ENCODE measurements at regions not wholly inside any gene's neighbourhood (a gene's known extent, or its start where the extent isn't known, plus 50 kb on each side); places are given as distances from the start of the nearest gene placed in this dataset.

- Histone ChIP-seq H3K27ac (no peak overlapping the region), H3K27me3 (no peaks in the 10 kb centered on the region), H3K4me1 (peaks cover 0 to 7% (median 0%) of the 10 kb centered on the region in 4 donors), H3K9me3 (no peaks in the 10 kb centered on the region), H3K4me3 (no peak overlapping the region), H3K36me3 (no peaks in the 10 kb centered on the region)
- DNase-seq (ENCODE audit: low spot score in 2 of 2) = no peak
- no peak for TF ChIP-seq CTCF (IDR thresholded peaks at IDR 0.05)
- TF ChIP-seq EP300 (IDR thresholded peaks at IDR 0.05) = no peak
- no peak for TF ChIP-seq POLR2A (IDR thresholded peaks at IDR 0.05)
- 92 to 94% methylated on average over 3 of the region's 3 CpGs for WGBS, 2 donors
Measured at GRCh38 chr15:57785959-57786358, 79.4 kb downstream of the POLR2M start.

- Histone ChIP-seq H3K4me1 (peaks cover 0 to 3% (median 0%) of the 10 kb centered on the region in 4 donors), H3K9me3 (no peaks in the 10 kb centered on the region), H3K27ac (no peak overlapping the region), H3K36me3 (no peaks in the 10 kb centered on the region), H3K4me3 (no peak overlapping the region), H3K27me3 (no peaks in the 10 kb centered on the region)
- TF ChIP-seq EP300 (IDR thresholded peaks at IDR 0.05) = no peak
- no peak for TF ChIP-seq CTCF (IDR thresholded peaks at IDR 0.05)
- TF ChIP-seq POLR2A (IDR thresholded peaks at IDR 0.05) = no peak
- 34 to 59% methylated on average over 2 of the region's 2 CpGs for WGBS, 2 donors
- DNase-seq (ENCODE audit: low spot score in 2 of 2) = no peak
Measured at GRCh38 chr15:57789225-57789624, 82.7 kb downstream of the POLR2M start.

GRCh38 chr15:57792724-57793449 is 86.4 kb downstream of the POLR2M start:
- 47 to 52% methylated on average over 9 of the region's 9 CpGs for WGBS, 2 donors

GRCh38 chr15:57795261-57795660 is 88.7 kb downstream of the POLR2M start:
- no peak for DNase-seq (ENCODE audit: low spot score in 2 of 2)

More at GRCh38 chr15:57792724-57793449, 86.4 kb downstream of the POLR2M start:
- H3K36me3 ChIP-seq = no peaks in the 10 kb centered on the region
- H3K27me3 ChIP-seq = no peaks in the 10 kb centered on the region
- no peak overlapping the region for H3K27ac ChIP-seq
- TF ChIP-seq POLR2A (IDR thresholded peaks at IDR 0.05) (no peak), CTCF (IDR thresholded peaks at IDR 0.05) (no peak), EP300 (IDR thresholded peaks at IDR 0.05) (no peak)
- peaks cover 0 to 6% (median 1%) of the 10 kb centered on the region in 4 donors for H3K4me1 ChIP-seq
- H3K4me3 ChIP-seq = no peak overlapping the region
- H3K9me3 ChIP-seq = no peaks in the 10 kb centered on the region
- no peak for DNase-seq (ENCODE audit: low spot score in 2 of 2)

More at GRCh38 chr15:57795261-57795660, 88.7 kb downstream of the POLR2M start:
- H3K36me3 ChIP-seq = no peaks in the 10 kb centered on the region
- H3K27me3 ChIP-seq = no peaks in the 10 kb centered on the region
- H3K4me3 ChIP-seq = no peak overlapping the region
- TF ChIP-seq CTCF (IDR thresholded peaks at IDR 0.05) = no peak
- no peak for TF ChIP-seq EP300 (IDR thresholded peaks at IDR 0.05)
- no peak for TF ChIP-seq POLR2A (IDR thresholded peaks at IDR 0.05)
- WGBS, 2 donors = 81 to 93% methylated on average over 6 of the region's 6 CpGs
- no peaks in the 10 kb centered on the region for H3K9me3 ChIP-seq
- peaks cover 0 to 6% (median 1%) of the 10 kb centered on the region in 4 donors for H3K4me1 ChIP-seq
- no peak overlapping the region for H3K27ac ChIP-seq

All from tibial nerve (tissue), 4 donors.